Upper lobe of left lung (tissue), 4 donors: ENCODE measurements at regions not wholly inside any gene's neighbourhood (a gene's known extent, or its start where the extent isn't known, plus 50 kb on each side); places are given as distances from the start of the nearest gene placed in this dataset.

Experiments
- EP300 ChIP-seq, 4 donors: sonication (generic); formaldehyde crosslinking; IDR thresholded peaks; one replicate each; pipeline ENCODE4 v1.5.1; 2017; ENCODE audit warnings: antibody characterized with exemption in 4 of 4, control low read depth in 2 of 4
- POLR2A ChIP-seq, 4 donors: fragments of 450-650 bp; IDR thresholded peaks; one replicate each; pipeline ENCODE4 v1.5.1; 2016 to 2017; ENCODE audit warnings: antibody characterized with exemption in 4 of 4, mild to moderate bottlenecking in 2 of 4
- POLR2AphosphoS5 ChIP-seq, 2 donors: sonication (generic); formaldehyde crosslinking; IDR thresholded peaks; one replicate each; pipeline ENCODE4 v1.5.1; 2017; ENCODE audit warnings: antibody characterized with exemption in 2 of 2
- TF ChIP-seq, protein P1 (sequence below), 6 experiments: fragments of 450-650 bp in 4 of 6; fragments of 200-600 bp in 2 of 6; sonication (generic) in 2 of 6; IDR thresholded peaks; one replicate each; pipeline ENCODE4 v1.5.1; 2016 to 2019; ENCODE audit warnings: antibody characterized with exemption in 6 of 6

DNA sequence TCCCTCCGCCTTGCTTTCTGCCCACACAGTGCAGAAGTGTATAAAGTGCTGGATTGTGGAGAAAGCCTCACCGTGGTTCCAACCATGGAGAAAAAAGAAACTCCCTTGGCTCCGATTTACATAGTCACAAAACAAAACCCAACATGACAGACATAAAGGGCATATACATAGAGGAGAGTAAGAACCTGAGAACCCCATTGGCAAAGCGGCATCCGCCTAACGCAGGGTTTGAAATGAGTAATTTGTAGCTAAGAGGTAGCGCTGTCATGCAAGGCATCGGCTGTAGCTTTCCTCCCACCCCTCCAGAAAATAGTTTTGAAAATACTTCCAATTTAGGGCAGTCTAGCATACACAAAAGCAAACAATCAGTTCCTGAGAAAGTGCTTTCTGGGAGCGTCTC is 126.0 kb upstream of the NRBF2 start:
- TF ChIP-seq, protein P1, sequence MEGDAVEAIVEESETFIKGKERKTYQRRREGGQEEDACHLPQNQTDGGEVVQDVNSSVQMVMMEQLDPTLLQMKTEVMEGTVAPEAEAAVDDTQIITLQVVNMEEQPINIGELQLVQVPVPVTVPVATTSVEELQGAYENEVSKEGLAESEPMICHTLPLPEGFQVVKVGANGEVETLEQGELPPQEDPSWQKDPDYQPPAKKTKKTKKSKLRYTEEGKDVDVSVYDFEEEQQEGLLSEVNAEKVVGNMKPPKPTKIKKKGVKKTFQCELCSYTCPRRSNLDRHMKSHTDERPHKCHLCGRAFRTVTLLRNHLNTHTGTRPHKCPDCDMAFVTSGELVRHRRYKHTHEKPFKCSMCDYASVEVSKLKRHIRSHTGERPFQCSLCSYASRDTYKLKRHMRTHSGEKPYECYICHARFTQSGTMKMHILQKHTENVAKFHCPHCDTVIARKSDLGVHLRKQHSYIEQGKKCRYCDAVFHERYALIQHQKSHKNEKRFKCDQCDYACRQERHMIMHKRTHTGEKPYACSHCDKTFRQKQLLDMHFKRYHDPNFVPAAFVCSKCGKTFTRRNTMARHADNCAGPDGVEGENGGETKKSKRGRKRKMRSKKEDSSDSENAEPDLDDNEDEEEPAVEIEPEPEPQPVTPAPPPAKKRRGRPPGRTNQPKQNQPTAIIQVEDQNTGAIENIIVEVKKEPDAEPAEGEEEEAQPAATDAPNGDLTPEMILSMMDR (IDR thresholded peaks at IDR 0.05) = no peak
- no peak for TF ChIP-seq EP300 (IDR thresholded peaks at IDR 0.05)
- TF ChIP-seq POLR2AphosphoS5 (IDR thresholded peaks at IDR 0.05) = no peak
- no peak for TF ChIP-seq POLR2A (IDR thresholded peaks at IDR 0.05)
